Inflammatory macrophage (primary cell): ENCODE measurements at regions not wholly inside any gene's neighbourhood (a gene's known extent, or its start where the extent isn't known, plus 50 kb on each side); places are given as distances from the start of the nearest gene placed in this dataset.

Source experiments
- DNase-seq, 2 donors: peaks; one replicate each; pipeline ENCODE4 v3.0.0-alpha.2; 2020 to 2022

GRCh38 chr5:133683646-133684596, 71.6 kb upstream of the FSTL4 start:
- DNase-seq: no peak

- no peak for DNase-seq
These were observed 70.1 kb upstream of the FSTL4 start for GRCh38 chr5:133682451-133682850.

DNA sequence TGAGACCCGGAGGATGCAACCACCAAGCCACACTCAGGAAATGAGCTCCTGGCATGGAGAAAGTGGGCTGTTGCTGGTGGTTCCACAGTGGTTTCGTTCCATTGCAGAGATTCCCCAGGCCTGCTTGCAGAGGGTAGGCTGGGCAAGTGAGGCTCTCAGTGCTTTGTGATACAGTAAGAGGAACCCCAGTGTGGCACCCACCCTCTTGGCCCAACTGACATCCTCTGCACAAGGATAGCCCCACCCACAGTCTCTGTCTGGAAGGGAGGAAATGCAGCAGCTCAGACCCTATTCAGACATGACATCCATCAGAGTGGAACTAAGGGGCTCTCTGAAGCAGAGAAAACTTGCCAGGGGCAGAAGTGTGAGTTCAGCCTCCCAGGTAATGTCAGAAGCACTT, 69.6 kb upstream of the FSTL4 start:
- DNase-seq: peak in 1 of 2 donors; percentile 24

- no peak for DNase-seq
These were observed 68.7 kb upstream of the FSTL4 start for GRCh38 chr5:133680830-133681565.

- DNase-seq: no peak
These were observed 67.2 kb upstream of the FSTL4 start for GRCh38 chr5:133679534-133679933.

- no peak for DNase-seq
These were observed 63.2 kb upstream of the FSTL4 start for GRCh38 chr5:133675376-133676154.

DNA sequence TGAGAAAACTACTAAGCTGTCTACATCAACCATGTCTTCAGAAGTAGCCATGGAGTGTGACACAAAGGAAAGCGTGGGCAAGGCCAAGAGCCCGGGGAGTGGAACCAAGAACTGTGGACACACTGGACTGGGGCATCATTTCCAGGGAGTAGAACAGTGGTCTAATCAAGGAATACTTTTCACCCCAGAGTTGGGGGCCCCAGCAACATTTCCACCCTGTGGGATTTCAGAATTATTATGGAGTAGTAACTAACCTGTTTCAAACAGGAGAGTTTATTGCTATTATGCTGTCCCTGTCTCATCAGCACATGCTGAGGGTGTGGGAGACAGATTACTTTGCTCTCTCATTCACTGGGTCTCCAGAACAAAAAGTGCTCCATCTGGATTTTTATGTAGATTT, 58.0 kb upstream of the FSTL4 start:
- no peak for DNase-seq

DNA sequence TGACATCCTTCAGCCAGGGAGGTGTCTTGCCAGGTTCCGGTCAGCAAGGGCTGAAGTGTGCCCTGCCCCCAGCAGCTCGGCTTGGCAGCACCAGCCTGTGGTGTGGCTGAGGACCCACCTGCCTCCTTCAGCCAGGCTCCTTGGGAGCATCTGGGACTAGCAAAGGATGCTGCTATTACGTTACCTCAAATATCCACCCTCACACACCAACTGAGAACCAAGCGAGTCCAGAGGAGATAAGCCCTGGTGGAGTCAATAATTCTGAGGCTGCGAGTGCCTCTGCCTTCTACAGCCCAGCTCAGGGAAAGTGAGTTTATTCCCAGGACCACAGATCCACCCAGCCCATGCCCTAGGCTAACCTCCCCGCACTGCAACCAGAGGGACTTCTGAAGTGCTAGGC, 57.1 kb upstream of the FSTL4 start:
- DNase-seq: no peak

- DNase-seq: no peak
These were observed 56.1 kb upstream of the FSTL4 start for GRCh38 chr5:133668458-133668857.

DNA sequence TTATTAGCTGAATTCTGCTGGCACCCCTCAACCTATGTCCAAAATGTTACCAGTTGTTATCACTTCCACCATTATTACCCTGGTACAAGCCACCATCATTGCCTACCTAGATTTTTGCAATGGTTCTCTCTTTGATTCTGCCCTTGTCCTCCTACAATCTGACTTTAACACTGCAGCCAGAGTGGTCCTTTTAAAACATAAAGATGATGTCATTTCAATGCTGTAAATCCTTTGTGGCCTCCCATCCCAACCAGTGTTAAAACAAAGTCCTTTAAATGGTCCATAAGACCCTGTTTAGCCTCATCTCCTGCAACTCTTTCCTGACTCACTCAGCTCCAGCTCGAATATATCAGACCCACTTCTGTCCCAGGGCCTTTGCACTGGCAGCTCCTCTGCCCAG, 54.9 kb upstream of the FSTL4 start:
- DNase-seq: no peak

DNA sequence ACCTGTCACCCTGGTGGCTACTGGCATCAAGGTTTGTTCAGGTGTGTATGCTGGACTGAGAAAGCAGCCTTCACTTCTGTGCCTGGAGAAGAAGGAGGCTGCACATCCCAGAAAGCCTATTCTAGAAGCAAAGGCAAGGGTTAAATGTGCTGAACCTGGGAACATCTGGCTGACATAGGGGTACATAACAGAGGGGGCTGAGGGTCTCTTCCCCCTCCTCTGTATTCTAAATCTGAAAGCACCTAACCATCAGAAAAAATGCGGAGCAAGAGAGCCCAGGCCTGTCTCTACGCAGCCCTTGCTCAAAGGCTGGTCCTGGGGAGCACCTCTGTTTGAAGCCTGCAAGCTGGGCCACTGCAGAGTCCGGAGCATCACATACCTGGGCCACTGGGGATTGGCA, 53.2 kb upstream of the FSTL4 start:
- DNase-seq: no peak

DNA sequence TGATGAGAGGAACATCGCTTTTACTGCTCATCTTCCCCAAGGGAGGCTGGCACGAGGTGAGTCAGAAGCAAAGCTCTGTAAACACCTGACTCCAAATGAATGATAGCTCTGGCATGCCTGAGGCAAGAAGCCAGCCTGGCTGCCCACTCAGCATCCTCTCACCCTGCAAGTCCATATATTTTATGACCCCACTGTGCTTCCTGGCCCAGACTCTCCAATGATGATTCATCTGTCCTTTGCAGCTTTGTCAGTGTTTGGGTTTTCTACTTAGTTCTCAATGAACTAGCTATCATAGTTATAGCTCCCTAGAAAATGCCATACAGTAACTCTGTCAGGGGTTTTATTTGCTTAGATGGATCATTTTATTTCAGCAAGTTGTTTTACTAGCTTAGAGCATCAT, 52.1 kb upstream of the FSTL4 start:
- no peak for DNase-seq

DNA sequence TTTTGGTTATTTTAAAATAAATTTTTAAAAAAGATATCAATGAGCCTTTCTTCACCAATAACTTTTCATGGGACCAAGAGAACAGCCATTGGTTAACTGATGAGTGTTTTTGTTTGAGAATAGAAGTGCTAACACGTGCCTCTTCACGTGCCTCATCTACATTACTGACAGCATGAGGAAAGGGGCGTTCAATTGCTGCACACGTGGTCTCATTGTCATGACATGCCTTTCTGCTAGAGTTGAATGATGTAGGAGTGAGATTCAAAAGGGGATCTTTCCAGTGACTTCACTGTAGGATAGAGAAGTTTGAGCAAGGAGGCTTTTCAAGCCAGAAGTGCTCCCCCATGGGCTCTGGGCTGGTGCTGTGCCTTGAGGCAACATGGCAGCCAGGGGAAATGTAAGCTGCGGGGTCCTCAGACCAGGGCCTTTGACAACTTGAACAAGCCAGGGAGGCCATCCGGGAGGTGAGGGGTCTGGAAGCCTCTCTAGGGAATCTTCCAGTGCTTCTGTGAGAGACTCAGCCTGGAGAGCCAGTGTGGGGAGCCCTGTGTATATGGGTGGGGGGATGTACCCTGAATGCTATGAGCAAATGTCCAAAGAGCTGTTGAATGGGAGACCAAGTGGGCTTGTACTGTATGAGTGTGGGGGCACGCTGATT, 51.2 kb upstream of the FSTL4 start:
- DNase-seq: no peak

DNA sequence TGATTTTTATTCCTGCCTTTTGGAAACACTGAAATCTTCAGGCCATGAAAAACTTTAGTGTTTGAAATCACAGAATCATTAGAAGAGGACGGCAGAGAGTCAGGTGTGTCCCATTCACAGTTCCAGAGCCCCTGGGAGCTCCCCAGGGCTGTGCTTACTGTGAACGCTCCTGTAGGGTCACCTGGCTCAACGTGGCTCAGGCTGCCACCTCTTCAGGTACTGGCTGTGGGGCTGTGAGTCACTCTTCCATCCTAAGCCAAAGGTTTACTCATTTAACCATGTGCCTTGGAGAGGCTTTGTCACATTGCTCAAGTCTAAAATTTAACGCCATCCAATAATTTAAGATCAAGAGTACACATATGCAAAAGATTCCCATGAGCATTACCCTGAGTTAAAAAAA, 50.2 kb upstream of the FSTL4 start:
- no peak for DNase-seq
